GM18511 (cell line): ENCODE measurements at regions not wholly inside any gene's neighbourhood (a gene's known extent, or its start where the extent isn't known, plus 50 kb on each side); places are given as distances from the start of the nearest gene placed in this dataset.

Source experiments
- ATAC-seq: cut with Tn5 transposase; IDR thresholded peaks from one replicate; pipeline ENCODE4 v1.9.1; 2021; ENCODE audit warnings: mild to moderate bottlenecking, moderate library complexity; ENCODE audit not compliant: unreplicated experiment

DNA sequence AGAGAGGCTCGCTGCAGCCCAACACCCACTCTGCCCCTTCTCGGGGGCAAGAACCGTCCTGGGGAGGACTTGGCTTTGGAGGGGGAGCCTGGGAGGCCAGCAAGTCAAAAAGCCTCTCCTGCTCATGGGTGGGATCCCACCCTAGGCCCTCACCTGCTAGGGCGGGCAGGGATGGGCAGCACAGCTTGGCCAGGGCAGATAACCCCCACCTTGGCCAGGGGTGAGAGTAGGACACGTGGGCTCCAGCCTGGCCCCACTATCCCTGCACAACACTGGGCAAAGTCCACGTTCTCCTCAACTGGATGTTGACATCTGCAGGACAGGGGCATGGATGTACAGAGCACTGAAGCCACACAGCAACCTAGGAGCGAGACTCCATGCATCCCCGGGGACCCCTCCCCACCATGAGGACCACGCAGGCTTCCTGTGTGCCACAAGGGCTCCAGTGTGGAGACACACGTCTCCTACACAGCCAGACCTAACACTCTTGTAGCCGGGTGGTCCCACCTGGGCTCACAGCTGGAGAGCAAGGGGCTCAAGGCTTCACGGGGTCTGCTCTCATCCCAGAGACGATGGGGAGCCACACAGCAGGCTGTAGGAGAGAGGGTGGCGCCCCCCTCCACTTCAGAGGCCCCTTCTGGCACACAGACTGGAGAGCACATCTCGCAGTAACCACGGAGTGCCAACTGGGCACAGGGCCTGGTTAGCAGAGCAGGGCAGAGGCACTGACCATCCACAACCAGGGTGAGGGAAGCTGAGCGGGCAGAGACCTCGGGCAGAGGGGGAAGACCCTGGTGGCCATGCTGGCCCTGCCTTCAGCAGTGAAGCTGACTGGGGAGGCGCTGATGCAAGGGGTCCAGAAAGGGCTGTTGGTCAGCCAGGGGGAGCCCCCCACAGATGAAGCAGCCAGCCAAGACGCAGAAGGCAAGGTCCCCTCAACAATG, 171.1 kb downstream of the CRYBB2 start:
- ATAC-seq = no peak

DNA sequence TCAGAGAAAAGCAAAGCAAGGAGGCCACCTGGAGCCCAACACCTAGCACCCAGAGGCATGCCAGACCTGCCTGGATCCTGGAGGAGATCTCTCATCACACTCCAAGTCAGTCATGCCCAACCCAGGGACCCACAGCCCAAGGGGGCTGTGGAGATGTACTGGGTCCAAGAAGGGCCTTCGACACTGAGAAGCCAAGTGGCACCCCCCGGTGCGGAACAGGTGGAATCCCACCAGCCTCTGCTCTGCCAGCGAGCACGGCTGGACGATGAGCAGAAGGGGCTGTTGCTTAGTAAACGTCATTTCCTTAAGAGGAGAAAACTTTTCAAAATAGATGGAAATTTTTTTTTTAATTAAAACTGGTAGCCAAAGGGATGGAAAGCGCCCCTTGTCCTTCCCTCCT, 171.9 kb upstream of the GRK3 start:
- no peak for ATAC-seq

DNA sequence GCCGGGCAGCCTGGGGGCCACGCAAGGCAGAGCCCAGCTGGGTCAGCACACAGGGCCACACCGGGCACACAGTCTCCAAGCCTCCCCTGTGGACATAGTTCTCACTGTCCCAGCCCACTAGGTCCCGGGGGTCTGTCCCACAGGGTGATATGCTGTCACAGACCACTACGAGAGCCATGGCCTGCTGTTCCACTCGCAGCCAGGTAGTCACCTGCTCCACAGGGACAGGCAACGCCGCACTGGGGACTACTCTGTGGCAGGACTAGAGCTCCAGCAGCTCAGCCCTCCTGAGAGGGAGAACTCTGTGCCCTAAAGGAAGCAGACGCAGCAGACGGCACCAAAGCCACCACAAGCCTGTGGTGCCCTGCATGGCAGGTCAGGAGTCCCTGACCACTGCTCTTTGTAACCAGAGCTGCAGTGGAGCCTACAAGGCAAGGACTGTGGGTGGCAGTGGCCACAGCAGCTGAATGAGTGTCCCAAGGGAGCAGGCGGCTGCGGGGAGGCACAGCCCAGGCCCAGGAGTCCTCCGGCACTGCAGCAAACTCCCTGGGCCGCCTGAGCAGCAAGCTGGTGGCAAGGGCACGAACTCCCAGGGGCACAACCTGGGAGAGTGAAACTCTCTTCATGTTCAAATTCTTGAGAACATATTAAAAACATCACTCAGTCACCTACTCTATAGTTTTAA, 171.2 kb upstream of the GRK3 start:
- no peak for ATAC-seq

DNA sequence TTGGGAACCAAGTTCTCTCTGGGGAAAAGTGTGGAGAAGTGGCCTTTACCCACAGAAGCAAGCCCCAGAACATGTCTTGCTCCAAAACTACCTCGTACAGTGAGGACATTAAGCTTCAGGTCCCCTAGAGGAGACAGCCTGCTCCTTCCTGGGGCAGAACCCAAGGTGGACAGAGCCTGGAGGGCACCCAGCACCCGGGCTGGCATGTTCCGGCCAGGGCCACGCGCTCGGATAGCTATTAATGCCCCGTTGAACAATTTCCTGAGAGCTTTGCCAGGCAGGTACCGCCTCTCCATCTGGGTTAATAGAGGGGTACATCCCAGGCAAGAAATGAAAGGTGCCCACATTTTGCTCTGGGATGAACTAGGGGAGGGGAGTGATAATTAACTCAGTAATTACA, 169.0 kb upstream of the GRK3 start:
- ATAC-seq = no peak

DNA sequence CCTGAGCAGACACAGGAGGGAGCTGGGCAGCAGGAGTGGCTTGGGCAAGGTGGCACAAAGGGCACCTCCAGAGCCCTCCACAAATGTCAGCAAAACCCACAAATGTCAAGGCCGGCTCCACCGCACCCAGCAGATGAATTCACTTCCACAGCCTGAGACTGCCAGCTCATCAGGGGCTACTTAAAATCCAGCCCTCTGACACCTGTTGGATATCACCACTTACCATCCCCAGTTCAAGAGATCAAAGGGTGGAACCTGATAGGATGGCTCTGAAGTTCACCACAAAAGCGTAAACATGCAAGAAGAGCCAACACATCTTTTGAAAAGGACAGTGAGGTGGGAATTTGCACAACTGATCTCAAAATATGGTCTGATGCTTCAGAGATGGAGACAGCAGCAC, 168.6 kb upstream of the GRK3 start:
- no peak for ATAC-seq

DNA sequence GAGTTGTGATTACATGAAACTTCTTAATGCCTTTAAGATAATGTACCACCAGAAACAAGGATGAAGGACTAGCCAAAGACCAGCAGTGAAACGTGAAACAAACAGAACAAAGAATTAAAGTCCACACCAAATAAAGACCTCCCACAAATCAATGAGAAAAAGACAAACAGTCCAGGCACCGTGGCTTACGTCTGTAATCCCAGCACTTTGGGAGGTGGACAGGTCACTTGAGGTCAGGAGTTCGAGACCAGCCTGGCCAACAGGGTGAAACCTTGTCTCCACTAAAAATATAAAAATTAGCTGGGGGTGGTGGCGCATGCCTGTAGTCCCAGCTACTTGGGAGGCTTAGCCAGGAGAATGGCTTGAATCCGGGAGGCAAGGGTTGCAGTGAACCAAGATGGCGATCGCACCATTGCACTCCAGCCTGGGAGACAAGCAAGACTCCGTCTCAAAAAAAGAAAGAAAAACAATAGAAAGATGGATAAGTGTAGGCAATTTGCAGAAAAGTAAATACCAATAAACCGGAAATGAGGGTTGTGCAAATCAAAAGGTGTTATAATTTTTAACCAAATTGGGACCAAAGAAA, 167.8 kb upstream of the GRK3 start:
- ATAC-seq = no peak

DNA sequence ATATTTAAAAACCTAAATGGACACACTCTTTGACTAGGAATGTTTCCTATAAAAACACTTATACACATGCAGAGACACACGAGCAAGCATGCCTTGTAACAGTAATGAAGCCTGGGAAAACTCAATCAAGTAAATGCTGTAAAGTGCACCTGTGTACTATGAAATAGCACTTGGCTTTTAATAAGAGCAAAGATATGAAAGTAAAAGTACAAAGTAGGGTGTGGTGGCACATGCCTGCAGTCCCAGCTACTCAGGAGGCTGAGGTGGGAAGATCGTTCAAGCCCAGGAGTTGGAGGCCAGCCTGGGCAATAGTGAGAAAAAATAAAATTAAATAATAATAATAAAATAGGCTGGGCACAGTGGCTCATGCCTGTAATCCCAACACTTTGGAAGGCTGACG, 166.9 kb upstream of the GRK3 start:
- no peak for ATAC-seq

DNA sequence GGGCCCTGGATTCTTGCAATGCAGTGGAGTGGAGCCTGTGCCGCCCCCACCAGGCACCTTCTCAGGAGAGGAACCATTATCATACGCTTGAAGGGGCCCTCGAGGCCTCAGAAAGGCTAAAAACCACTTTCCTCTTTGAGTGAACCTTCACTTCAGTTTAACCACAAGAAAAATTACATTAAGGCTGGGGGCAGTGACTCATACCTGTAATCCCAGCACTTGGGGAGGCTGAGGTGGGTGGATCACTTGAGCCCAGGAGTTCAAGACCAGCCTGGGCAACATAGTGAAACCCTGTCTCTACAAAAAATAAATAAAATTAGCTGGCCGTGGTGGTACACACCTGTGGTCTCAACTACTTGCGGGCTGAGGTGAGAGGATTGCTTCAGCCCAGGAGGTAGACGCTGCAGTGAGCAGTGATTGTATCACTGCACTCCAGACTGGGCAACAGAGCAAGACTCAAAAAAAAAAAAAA, 165.8 kb upstream of the GRK3 start:
- ATAC-seq = peak; percentile 75

DNA sequence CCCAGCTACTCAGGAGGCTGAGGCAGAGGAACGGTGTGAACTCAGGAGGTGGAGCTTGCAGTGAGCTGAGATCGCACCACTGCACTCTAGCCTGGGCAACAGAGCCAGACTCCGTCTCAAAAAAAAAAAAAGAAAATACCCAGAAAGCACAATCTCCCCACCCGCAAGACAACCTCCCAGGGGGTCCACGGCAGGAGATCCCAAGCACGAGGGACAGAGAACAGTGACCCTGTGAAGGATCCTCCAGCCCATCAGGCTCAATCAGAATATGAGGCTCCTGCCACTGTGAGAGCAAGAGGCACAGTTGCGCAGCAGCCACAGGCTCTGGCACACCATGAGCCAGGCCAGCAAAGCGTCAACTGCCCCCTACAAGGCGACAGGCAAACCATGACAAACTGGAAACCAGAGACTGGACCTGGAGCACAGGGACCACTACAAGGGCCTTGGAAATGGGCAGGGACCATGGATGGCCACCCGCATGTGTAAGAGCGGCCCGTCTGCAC, 164.8 kb upstream of the GRK3 start:
- ATAC-seq = no peak

DNA sequence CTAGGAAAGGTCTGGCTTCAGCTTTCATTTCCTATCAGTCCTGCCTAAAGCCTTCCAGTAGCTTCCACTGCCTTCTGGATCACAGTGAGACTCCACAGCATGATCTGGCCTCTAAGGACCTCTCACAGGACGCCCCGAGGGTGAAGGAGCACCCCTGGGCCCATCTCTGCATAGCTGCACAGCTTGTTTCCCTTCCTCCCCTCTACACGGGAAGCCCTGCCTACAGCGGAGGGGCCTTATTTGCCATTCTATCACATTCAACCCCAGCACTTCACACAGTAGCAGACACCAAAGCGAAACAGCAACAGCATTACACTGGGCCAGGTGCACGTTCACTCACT, 162.3 kb upstream of the GRK3 start:
- ATAC-seq = no peak

DNA sequence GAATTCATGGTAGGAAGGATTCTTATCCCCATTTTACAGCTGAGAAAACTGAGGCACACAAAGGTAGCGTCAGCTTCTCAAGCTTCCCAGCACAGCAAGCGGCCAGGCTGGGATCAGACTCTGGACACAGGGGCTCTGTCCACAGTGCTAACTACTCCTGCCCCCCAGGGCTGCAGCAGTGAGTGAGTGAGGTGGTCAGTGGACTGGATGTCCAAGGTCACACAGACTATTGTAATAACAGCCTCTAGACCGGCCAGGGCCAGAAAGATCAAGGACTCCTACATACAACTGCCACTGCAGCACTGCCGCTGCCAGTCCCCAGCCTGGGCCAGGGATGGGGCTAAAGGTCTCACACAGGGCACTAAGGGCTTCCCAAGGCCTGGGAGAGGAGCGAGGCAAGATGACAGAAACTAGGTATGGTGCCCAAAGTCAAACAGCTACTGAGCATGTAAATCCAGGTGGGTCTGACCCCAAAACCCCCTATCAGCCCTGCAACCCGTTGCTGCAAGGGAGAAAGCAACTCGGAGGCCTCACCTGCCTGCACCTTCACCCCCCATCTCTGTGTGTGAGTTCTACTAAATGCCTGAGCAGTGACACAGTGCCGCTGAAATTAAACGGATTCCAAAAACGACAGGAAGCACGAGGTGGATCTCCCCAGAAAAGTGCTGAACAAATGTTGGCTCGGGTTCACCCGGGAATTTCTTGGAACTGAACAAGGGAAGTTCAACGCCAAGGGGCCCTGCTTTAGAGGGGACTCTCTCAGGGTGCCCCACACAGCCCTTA, 161.8 kb upstream of the GRK3 start:
- ATAC-seq = no peak

DNA sequence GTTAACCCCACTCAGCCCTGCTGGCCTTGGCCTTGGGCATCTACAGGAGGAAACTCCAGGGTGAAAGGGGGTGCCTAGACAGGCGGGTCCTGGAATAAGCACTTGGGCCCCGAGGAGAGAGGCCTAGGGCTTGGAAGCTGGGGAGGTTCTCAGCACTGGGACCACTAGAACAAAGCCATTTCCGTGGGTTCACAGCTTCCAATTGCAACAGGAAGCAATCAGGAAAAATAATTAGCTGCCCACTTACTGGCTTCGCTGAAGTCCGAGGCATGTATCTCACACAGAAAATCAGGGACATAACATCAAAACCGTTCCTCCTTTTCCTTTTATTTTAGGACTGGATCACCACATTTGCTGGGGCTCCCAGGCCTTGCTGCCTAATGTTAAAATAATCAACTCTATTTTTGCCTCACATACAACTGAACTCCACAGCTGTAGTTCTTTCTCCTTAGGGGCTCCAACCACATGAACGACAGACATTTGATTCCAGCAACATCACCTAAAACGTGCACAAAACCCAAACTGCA, 161.1 kb upstream of the GRK3 start:
- ATAC-seq = no peak

DNA sequence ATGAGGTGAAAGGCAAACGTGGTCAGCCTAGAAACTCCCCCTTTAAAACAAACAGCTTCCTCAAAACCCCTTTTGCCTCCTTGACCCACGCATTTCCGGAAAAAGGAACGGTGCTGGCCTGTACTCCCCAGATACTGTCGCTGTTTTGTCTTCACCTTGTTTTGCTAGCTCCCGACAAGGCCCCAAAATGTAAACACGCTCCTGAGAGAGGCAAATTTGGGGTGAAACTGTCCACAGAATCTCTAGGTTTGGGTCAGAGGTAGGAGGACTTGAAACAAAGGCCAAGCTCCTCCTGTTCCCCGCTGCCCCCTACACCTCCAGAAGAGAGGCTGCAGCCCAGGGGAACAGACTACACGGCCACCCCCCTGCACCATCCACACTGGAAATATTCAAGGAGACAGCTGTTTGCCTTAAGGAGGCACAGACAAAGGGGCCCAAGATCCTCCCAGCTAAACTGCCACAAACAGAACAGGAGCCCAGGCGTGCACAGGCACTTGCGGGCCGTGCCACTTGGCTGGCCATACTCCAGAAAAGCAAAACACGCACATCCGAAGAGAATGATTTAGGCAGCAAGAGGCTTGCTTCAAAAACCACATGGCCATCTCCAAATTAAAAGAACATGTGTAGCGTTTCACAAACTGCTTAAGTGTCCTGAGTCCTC, 160.5 kb upstream of the GRK3 start:
- ATAC-seq = no peak

DNA sequence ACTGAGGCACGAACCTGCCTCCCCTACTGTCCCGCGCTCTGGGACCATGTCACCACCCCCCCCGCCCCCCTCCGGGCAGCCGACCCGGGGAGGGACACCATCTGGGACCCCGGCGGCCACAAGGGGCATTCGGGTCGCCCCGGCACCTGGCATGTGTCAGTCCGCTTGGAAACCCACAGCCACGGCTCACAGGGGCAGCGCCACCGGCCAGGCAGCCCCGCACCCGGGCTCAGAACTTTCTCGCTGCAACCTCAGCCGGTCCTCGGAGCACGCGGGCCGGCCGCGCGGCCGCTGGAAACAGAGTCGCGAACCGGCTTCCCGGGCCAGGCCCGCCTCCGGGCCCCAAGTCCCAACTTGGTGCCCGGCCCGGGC, 159.9 kb upstream of the GRK3 start:
- peak; percentile 13 for ATAC-seq

DNA sequence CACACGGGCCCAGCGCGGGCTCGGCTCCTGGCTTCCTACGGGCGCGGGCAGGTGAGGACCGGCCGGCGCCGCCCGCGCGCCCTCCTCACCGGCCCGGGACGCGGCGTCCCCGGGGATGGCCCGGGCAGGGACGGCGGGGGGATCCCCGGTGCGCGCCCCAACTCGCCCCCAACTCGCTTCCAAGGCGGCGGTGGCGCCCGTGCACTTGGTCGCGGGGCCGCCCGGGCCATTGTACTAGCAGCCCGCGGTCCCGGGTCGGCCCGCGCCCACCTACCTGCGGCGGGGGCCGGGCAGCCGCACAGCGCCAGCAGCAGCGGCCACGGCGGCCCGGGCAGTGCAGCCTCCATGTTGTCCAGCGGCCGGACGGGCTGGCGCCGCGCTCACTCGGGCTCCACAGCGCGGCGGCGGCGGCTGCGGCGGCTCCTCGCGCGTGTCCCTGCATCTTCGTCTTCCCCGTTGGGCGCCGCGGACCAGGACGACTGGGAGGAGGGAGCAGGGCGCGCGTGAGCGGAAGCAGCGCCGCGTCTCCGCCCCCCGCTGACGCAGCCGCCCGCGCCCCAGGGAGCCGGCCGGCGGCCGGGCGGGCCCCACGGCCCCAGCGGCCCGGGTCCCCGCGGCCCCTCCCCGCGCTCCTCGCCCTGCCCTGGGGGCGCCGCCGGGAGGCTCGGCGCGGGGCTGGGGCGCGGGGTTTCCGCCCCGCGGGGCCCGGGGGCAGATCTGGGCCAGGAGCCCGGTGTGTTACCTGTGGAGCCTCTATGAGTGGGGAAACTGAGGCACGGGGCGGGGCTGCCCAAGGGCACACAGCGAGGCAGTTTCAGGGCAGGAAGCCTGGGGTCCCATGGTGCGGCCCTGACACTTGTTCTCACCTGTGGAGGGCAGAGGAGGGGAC, 159.3 kb upstream of the GRK3 start:
- ATAC-seq = peak; percentile 63

DNA sequence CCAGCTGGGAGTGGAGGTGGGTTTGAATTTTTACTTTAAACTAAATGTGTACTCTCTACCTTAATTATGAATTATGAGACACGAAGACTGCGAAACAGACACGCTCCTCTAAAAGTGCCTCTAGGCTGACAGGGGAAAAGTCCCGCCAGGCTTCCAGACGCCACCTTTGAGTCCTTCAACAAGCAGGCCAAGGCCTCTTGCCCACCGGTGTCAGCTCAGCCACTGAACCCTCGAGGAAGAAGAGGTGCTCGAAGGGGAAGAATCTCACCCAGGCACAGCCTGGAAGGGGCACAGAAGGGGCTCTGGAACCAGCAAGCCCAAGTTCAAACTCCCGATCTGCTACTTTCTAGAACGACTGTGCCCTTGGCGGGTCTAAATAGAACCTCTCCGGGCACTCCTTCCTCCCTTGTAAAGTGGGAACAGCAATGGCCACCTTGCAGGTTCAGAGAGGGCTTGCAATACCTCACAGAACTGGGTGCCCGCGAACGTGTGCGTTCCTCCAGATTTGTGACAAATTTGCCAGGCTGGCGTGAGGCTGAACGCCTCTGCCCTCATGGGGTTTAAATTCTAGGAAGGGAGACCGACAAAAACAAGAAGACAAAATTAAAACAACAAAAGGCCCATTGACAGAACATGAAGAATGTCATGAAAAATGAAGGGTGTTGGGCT, 158.5 kb upstream of the GRK3 start:
- ATAC-seq = no peak

DNA sequence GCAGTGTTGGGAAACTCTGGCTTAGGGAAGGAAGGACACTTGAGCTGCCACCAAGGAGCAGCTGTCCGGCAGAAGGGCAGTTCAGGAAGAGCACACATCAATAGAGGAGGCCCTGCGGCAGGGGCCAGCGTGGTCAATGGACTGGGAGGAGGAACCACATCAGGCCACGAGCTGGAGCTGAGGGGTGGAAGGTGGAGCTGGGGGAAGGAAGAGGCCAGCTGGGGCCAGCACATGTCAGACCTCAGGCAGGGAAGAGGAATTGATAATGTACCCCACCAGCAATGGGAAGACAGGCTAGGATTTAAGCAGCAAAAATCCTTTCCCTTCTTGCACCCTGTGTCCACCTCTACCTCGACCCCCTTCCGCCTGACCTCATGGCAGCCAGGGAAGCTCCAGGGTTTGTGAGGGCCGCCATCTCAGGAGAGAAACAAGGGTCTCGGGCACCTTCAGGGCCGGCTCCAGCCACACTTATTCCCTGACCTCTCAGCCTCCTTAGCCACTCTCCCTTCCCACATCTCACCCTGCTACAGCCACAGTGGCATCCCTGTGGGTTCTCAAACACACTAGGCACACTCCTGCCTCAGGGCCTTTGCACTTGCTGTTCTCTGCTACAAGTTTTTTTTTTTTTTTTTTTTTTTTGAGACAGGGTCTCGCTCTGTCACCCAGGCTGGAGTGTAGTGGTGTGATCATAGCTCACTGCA, 157.8 kb upstream of the GRK3 start:
- no peak for ATAC-seq

DNA sequence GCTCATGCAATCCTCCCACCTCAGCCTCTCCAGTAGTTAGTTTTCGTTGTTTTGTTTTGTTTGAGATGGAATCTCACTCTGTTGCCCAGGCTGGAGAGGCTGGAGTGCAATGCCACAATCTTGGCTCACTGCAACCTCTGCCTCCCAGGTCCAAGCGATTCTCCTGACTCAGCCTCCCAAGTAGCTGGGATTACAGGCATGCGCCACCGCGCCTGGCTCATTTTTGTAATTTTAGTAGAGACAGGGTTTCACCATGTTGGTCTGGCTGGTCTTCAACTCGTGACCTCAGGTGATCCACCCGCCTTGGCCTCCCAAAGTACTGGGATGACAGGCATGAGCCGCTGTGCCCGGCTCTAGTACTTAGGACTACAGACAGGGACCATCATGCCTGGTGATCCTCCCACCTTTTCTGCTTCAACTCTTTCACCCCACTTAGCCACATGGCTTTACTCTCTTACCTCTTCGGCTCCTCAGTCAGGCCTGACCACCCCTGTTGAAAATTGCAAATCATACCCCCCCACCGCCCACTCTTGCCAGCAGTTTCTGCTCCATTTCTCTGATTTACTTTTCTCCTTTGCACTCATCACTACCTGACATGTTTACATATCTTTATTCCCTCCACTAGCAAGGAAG, 157.1 kb upstream of the GRK3 start:
- ATAC-seq = no peak
